ENCODE measurements at regions not wholly inside any gene's neighbourhood (a gene's known extent, or its start where the extent isn't known, plus 50 kb on each side); places are given as distances from the start of the nearest gene placed in this dataset.

DNA sequence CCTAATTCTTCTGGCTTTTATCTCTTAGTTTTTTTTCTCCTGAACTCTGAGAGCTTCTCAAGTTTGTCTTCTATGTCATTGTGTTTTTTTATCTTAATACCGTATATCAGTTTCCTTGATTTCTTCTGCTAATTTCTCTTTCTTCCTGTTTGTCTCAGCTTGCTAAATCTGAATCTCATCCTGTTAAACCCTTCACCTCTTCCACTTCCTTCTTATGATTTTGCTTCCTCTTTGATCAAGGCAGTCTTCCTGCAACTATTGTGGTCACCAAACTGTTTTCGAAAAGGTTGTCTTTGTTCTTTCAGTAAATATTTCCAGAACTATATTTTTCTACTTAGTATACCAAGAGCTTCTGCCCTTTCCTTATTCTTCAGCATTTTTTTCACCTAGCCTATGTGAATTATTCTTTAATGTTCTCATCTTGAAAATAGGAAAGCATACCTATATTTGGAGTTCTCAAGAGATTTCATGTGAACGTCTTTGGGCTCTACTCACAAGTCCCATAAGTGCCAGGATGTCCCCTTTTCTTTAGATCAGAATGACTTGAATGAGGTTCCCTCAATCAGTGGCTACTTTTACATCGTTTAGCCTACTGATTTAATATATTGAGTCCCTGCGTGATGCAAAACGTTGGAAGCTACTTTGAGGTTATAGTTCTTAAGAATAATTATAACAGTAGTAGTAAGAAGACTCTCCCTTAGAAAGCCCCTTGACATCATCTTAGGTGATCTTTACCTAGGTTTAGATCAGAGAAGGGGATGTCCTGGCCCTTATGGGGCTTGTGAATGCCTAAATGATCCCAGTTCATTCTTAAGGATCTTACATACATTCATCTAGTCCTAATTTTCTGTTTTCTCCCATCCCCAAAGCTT, 415.4 kb upstream of the AUTS2 start:
- H3K9me3 Mint-ChIP-seq (ENCODE audit: unreplicated experiment), result peaks cover 14% of the 10 kb centered on the region
- TF ChIP-seq, protein P1, sequence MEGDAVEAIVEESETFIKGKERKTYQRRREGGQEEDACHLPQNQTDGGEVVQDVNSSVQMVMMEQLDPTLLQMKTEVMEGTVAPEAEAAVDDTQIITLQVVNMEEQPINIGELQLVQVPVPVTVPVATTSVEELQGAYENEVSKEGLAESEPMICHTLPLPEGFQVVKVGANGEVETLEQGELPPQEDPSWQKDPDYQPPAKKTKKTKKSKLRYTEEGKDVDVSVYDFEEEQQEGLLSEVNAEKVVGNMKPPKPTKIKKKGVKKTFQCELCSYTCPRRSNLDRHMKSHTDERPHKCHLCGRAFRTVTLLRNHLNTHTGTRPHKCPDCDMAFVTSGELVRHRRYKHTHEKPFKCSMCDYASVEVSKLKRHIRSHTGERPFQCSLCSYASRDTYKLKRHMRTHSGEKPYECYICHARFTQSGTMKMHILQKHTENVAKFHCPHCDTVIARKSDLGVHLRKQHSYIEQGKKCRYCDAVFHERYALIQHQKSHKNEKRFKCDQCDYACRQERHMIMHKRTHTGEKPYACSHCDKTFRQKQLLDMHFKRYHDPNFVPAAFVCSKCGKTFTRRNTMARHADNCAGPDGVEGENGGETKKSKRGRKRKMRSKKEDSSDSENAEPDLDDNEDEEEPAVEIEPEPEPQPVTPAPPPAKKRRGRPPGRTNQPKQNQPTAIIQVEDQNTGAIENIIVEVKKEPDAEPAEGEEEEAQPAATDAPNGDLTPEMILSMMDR (IDR thresholded peaks at IDR 0.05; ENCODE audit: unreplicated experiment), result no peak

DNA sequence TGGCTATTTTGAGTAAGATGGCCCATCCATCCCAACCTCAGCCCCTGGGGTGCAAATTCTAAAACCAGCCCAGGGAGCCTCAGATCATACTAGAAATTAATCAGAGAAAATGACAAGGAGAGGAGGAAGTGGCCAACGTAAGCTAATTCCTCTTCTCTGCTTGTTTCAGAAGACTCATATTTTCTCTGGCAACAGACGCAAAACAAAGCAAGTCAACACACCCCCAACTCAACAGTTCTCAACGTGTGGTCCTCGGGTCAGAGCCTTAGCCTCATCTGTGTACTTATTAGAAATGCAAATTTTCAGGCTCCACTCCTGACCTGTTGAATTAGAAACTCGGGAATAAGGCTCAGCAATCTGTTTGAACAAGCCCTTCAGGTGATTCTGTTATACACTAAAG, 413.9 kb upstream of the AUTS2 start:
- Mint-ChIP-seq H3K36me3 (ENCODE audit: low read depth, unreplicated experiment) (no peaks in the 10 kb centered on the region), H3K27me3 (ENCODE audit: unreplicated experiment) (peaks cover 2% of the 10 kb centered on the region), H3K4me3 (ENCODE audit: unreplicated experiment) (no peak overlapping the region), H3K9me3 (ENCODE audit: unreplicated experiment) (peaks cover 10% of the 10 kb centered on the region), H3K4me1 (ENCODE audit: unreplicated experiment) (no peaks in the 10 kb centered on the region), H3K27ac (ENCODE audit: unreplicated experiment) (no peak overlapping the region)
- TF ChIP-seq, protein P1 (IDR thresholded peaks at IDR 0.05; ENCODE audit: unreplicated experiment), result no peak
- no peak for DNase-seq (ENCODE audit: low spot score)

More for the DNA sequence above, 415.4 kb upstream of the AUTS2 start:
- Mint-ChIP-seq H3K36me3 (ENCODE audit: low read depth, unreplicated experiment) (no peaks in the 10 kb centered on the region), H3K27ac (ENCODE audit: unreplicated experiment) (no peak overlapping the region), H3K27me3 (ENCODE audit: unreplicated experiment) (no peaks in the 10 kb centered on the region), H3K4me3 (ENCODE audit: unreplicated experiment) (no peak overlapping the region), H3K4me1 (ENCODE audit: unreplicated experiment) (no peaks in the 10 kb centered on the region)
- no peak for DNase-seq (ENCODE audit: low spot score)

DNA sequence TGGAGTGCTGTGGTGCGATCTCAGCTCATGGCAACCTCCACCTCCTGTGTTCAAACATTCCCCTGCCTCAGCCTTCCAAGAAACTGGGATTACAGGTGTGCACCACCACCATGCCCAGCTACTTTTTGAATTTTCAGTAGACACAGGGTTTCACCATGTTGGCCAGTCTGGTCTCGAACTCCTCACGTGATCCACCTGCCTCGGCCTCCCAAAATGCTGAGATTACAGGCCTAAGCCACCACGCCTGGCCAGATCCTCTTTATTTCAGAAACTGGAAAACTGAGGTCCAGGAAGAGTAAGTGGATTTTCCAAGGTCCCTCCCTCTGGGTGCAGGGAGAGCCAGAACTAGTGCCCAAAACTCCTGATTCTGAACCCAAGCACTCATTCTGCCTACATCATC, 413.1 kb upstream of the AUTS2 start:
- Mint-ChIP-seq H3K27me3 (ENCODE audit: unreplicated experiment) (peaks cover 2% of the 10 kb centered on the region), H3K9me3 (ENCODE audit: unreplicated experiment) (peaks cover 10% of the 10 kb centered on the region), H3K27ac (ENCODE audit: unreplicated experiment) (no peak overlapping the region), H3K36me3 (ENCODE audit: low read depth, unreplicated experiment) (no peaks in the 10 kb centered on the region), H3K4me1 (ENCODE audit: unreplicated experiment) (no peaks in the 10 kb centered on the region), H3K4me3 (ENCODE audit: unreplicated experiment) (no peak overlapping the region)
- TF ChIP-seq, protein P1 (IDR thresholded peaks at IDR 0.05; ENCODE audit: unreplicated experiment), result no peak
- no peak for DNase-seq (ENCODE audit: low spot score)

DNA sequence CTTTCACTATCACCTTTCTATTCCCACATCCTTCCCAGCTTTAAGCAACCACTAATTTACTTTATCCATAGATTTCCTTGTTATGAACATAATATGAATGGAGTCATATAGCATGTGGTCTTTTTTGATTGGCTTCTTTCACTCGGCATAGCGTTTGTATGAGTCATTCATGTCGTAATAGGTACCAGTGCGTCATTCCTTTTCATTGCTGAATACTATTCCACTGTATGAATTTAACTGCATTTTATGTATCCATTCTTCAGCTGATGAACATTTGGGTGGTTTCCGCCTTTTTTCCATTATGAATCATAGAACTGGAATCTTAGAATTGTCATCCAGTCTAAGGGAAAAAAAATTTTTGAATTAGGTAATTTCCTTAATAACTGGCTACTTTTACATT, 411.3 kb upstream of the AUTS2 start:
- H3K9me3 Mint-ChIP-seq (ENCODE audit: unreplicated experiment), result peaks cover 20% of the 10 kb centered on the region
- H3K4me3 Mint-ChIP-seq (ENCODE audit: unreplicated experiment), result no peak overlapping the region
- peaks cover 2% of the 10 kb centered on the region for H3K27me3 Mint-ChIP-seq (ENCODE audit: unreplicated experiment)
- H3K27ac Mint-ChIP-seq (ENCODE audit: unreplicated experiment), result no peak overlapping the region
- TF ChIP-seq, protein P1 (IDR thresholded peaks at IDR 0.05; ENCODE audit: unreplicated experiment), result no peak
- H3K36me3 Mint-ChIP-seq (ENCODE audit: low read depth, unreplicated experiment), result no peaks in the 10 kb centered on the region
- no peaks in the 10 kb centered on the region for H3K4me1 Mint-ChIP-seq (ENCODE audit: unreplicated experiment)
- no peak for DNase-seq (ENCODE audit: low spot score)

DNA sequence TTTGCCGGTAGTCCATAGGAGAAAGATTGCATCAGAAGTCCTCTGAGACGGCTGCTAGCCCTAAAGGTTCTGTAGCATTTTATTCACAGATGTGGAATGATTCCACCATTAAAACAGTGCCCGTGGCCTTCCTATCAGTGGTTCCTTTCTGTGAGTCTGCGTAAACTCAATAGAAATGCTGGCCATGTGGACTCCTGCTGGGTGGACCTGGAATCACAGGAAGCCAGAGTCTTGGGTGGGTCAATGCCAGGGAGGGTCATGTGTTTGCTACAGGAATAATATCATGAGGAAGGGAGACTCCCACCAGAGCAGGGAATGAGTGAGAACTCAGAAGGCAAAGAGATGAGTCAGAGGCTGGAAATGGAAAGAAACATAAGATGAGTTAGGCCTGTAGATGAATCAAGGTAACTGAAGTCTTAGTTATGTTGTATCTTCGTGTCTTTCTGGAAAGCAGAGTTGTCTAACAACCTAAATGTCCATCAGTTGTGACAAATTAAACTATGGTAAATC, 410.4 kb upstream of the AUTS2 start:
- peaks cover 4% of the 10 kb centered on the region for H3K27me3 Mint-ChIP-seq (ENCODE audit: unreplicated experiment)
- H3K36me3 Mint-ChIP-seq (ENCODE audit: low read depth, unreplicated experiment), result no peaks in the 10 kb centered on the region
- H3K9me3 Mint-ChIP-seq (ENCODE audit: unreplicated experiment), result peaks cover 26% of the 10 kb centered on the region
- DNase-seq (ENCODE audit: low spot score), result no peak
- TF ChIP-seq, protein P1 (IDR thresholded peaks at IDR 0.05; ENCODE audit: unreplicated experiment), result no peak
- H3K4me3 Mint-ChIP-seq (ENCODE audit: unreplicated experiment), result no peak overlapping the region
- H3K4me1 Mint-ChIP-seq (ENCODE audit: unreplicated experiment), result no peaks in the 10 kb centered on the region
- H3K27ac Mint-ChIP-seq (ENCODE audit: unreplicated experiment), result no peak overlapping the region
